Activated CD8-positive, alpha-beta memory T cell treated with anti-CD3 and anti-CD28 coated beads for 48 hours (primary cell): ENCODE measurements at regions not wholly inside any gene's neighbourhood (a gene's known extent, or its start where the extent isn't known, plus 50 kb on each side); places are given as distances from the start of the nearest gene placed in this dataset.

Experiments
- DNase-seq, 3 experiments: peaks; one replicate each; pipeline ENCODE4 v3.0.0-alpha.2; 2020; ENCODE audit warnings: low read depth in 2 of 3, low spot score in 2 of 3

DNA sequence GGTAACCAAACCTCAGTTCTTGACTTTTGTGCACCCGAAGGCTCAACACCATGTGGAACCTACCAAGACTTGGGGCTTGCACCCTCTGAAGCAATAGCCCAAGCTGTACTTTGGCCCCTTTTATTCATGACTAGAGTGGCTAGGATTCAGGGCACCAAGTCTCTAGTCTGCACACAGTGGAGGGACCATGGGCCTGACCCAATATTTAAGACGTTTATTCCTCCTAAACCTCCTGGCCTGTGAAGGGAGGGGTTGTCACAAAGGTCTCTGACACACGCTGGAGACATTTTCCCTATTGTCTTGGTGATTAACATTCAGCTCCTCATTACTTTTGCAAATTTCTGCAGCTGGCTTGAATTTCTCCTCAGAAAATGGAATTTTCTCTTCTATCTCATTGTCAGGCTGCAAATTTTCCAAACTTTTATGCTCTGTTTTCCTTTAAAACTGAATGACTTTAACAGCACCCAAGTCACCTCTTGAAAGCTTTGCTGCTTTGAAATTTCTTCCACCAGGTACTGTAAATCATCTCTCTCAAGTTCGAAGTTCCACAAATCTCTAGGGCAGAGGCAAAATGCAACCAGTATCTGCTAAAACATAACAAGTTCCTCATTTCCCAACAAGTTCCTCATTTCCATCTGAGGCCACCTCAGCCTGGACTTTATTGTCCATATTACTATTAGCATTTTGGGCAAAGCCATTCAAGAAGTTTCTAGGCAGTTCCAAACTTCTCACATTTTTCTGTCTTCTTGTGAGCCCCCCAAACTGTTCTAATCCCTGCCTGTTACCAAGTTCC is 481.4 kb upstream of the BTBD3 start:
- DNase-seq = no peak

DNA sequence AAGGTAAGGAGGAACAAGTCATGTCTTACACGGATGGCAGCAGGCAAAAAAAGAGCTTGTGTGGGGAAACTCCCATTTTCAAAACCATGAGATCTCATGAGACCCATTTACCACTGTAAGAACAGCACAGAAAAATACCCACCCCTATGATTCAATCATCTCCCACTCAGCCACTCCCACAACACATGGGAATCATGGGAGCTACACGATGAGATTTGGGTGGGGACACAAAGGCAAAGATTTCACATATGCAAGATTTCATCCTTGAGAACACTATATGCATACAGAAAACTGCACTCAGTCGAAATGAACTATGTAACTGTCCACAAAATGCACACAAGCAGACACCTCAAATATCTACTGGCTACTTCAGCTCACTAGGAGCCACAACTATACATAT is 480.6 kb upstream of the BTBD3 start:
- DNase-seq = no peak

GRCh38 chr20:11437611-11438380 is 479.9 kb upstream of the BTBD3 start:
- DNase-seq = no peak

DNA sequence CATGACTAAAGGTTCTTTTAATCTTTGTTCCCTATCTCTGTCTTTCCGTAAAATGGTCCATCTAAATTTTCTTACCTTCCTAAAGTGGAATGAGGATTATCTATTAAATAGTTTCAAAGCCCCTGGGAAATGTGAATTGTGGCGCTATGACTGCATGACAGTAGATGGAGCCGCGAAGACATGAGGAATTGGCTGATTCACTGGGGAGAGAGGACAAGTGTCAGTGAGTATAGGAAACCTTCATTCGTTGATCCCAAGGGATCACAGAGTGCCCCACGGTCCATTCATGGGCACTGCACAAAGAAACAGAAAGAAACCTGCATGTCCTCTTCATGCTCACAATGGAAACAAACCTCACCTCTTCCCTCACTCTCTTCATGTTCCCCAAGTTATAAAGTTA is 479.3 kb upstream of the BTBD3 start:
- no peak for DNase-seq

DNA sequence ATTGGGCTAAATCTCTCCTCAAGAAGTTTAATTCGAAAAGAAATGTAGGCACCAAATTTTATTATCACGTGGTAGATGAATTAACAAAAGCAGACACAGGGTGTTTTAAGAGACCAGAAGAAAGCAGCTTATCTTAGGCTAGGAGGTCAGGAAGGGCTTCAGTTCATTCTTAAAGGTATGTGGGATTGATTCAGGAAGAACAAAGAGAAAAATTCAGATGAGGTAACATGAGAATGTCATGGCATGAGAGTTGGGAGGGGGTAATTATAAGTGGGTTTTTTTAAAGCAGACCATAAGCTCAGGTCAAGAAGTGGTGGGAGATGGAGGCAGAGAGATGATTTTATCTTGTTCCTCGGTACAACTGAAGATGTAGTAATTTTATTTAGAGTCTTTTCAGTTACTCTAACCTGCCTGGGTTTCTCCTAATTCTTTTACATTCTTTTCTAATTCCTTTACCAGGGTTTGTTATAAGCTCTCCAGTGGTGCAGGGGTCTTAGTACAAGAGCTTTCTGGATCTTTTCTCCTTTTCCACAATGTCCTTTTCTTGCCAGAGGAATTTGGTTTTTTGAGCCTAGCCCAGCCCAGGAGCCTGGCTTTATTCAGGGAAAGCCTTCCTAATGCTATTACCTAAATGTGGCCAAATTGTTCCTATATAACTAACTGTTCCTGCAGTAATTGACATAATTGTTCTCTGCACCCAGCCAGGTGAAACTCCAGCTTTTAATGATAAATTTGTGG is 474.1 kb upstream of the BTBD3 start:
- DNase-seq = no peak

GRCh38 chr20:11445161-11445560 is 472.5 kb upstream of the BTBD3 start:
- no peak for DNase-seq

GRCh38 chr20:11445891-11446290 is 471.8 kb upstream of the BTBD3 start:
- no peak for DNase-seq

DNA sequence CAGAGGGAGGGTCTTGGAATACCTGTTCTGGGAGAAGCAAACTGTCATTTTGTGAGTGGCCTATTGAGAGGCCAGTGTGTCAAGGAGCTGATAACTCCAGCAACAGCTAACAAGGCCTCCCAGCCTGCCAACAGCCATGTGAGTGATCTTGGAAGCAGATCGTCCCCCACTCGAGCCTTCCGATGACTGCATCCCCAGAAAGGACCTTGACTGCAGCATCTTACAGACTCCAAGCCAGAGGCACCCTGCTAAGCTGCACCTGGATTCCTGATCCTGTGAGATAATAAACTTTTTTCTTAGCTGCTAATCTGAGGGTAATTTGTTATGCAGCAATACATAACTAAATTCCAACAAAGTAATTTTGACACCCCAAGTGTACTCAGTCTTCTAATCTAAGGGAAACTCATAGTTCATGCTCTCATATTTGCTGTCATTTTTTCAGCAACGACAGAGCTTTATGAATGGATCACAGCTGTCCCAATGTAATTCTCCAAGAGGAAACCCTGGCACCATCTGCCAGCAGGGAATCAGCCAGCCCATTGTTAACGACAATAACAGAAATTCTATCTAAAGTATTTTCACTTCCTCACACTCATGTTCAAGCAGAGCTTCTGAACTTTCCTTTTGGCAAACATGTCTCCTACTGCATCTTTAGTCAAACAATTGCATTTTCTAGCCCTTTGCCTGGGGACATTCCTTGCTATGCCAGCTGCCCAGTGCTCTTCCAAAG is 470.2 kb upstream of the BTBD3 start:
- no peak for DNase-seq

- DNase-seq = no peak
Measured at GRCh38 chr20:11448554-11448953, 469.1 kb upstream of the BTBD3 start.

GRCh38 chr20:11451793-11452291 is 465.9 kb upstream of the BTBD3 start:
- DNase-seq = no peak

DNA sequence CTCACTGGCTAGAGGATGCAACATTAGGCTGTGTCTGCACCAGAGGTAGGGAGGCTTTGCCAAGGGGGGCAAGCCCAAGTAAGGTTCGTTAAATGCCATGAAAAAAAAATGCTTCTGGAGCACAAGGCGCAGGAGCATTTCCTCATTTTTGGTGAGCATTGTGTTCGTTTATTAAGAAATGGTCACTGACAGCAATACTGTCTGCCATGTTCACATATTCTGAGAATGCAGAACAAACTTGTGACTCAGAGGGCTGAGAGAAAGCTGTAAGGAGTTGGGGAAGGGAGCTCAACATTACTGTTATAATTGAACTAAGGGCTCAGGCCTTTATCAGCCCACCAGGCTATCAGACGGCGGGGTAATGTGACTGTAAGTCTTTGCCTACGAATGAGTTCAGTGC is 465.4 kb upstream of the BTBD3 start:
- DNase-seq = no peak

GRCh38 chr20:11453430-11453829 is 464.3 kb upstream of the BTBD3 start:
- no peak for DNase-seq

DNA sequence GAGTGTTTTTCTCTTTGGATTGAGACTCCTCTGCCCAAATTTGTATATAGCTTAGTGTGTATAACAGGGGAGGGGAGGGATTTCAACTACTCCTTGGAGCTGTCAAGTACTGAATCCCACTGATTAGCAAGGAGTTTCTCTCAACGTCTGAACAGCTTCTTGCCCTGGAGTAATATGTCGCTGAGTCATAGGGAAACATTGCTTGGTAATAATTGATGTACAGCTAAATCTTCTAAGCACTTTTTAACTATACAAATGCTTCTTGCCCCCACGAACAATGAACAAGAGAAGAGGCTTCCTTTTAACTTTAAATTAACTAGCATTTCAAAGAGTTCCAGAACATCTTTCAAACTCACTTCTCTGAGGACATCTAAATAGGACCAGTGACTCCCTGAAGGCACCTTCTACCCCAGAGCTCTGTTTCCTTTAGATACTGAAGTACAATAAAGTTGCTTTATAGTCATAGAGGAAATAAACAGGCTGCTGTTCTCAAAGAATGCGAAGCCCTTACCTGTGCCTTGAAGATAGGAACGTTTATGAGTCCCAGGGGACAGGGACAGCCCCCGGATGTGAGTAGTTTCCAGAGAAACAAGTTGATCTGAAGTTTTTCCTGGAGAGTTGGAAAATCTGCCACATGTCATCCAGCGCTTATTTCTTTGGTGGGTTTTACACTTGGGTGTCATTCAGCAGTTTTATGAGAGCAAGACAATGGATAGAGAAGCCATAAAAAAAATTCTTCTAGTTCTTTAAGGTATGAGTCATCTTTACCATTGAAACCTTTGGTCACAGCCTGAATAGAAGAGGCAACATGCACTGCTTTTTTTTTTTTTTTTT is 462.5 kb upstream of the BTBD3 start:
- DNase-seq = no peak

DNA sequence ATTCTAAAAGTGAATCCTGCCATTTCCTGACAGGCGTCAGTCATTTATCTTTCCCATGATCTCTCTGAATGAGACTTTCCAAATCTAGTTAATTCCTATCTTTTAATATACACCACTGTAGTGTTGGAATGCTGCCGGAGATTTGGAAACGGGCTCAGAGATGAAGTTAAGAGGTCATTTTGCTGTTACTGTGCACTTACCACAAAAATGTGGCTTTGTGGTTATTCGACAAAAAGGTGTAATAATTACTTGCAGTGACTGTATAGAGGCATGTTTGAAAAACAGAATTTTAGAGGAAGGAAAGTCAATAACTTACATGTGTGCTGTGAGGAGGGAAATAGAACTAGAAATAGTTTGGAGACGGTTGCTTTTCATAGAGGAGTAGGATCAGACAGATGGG is 460.2 kb upstream of the BTBD3 start:
- DNase-seq = no peak

DNA sequence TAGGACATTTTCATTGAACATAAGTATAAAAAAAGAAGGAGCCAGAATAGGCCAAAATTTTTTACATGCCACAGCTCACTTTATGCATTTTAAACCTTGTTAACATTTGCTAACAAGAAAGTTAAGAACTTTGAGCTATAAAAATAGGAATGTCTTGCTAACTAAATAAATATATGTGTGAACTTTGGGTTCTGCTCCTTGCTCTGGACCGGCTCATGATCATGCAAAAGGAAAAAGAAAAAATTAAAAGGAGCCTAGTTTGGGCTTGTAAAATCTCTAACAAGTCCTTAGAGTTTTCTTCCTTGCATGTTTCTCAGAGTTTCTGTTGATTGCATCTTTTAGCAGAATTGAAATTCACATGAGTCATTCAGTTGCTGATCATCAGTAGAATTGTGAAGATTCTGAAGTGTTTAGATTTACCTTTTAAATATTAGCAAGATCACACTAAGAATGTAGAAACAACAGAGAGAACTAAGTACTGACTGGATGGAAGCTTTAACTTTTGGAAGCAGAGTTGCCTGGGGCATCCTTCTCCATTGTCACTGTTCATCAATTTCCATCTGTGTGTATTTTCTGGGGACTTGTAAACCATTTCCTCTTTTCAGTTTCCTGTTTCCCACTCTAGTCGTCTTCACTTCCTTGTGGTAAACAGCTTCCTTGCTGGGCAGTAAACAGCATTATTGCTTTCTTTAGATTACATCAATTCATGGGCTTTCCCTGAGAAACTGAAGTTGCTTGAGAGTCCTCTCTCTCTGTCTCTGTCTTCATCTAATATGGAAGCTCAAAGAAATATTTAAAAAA is 458.4 kb upstream of the BTBD3 start:
- no peak for DNase-seq

GRCh38 chr20:11467436-11467835 is 450.3 kb upstream of the BTBD3 start:
- DNase-seq = no peak

GRCh38 chr20:11468880-11469279 is 448.8 kb upstream of the BTBD3 start:
- no peak for DNase-seq

GRCh38 chr20:11469795-11470435 is 447.8 kb upstream of the BTBD3 start:
- no peak for DNase-seq

- DNase-seq = no peak
Measured at GRCh38 chr20:11473983-11474382, 443.7 kb upstream of the BTBD3 start.
